RCC 7860 (cell line): ENCODE measurements at regions not wholly inside any gene's neighbourhood (a gene's known extent, or its start where the extent isn't known, plus 50 kb on each side); places are given as distances from the start of the nearest gene placed in this dataset.

Source experiments
- DNase-seq: peaks from one replicate; pipeline ENCODE4 v3.0.0-alpha.2; 2015; ENCODE audit warnings: low spot score
- FAIRE-seq: peaks from 2 replicates; lab custom pipeline; 2012; peaks lifted over from hg19 to GRCh38; lab: Jason Lieb, UNC

DNA sequence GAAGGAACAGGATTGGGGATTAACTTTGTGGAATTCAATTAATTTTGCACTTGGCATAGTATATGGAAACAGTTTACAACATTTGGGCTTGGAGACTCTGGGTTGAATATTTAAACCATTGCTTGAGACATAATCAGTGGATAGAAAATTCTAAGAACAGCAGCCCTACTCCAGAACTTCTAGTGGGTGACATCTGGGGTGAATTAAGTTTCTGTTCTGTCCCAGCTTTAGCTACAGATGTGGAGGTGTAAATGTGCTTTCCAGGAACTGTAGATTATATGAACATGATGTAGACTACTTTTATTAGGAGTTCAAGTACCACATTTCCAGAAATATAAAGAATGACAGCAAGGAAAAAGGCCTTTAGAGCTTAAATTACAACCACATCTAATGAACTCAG, 51.9 kb upstream of the SKAP2 start:
- no peak for DNase-seq
- no peak for FAIRE-seq
